ENCODE measurements at regions not wholly inside any gene's neighbourhood (a gene's known extent, or its start where the extent isn't known, plus 50 kb on each side); places are given as distances from the start of the nearest gene placed in this dataset.

- no peak overlapping the region for H3K4me3 Mint-ChIP-seq
- no peaks in the 10 kb centered on the region for H3K36me3 Mint-ChIP-seq
- H3K9me3 Mint-ChIP-seq = no peaks in the 10 kb centered on the region
- no peaks in the 10 kb centered on the region for H3K4me1 Mint-ChIP-seq
- no peak for ATAC-seq (replicated peaks)
- peaks cover 17 to 29% of the 10 kb centered on the region in 2 donors for H3K27me3 Mint-ChIP-seq
- no peak overlapping the region for H3K27ac Mint-ChIP-seq
- DNase-seq = no peak
These were observed 87.5 kb downstream of the RTL6 start for GRCh38 chr22:44410451-44410991.

GRCh38 chr22:44409974-44410316 is 88.1 kb downstream of the RTL6 start:
- no peak overlapping the region for H3K27ac Mint-ChIP-seq
- no peaks in the 10 kb centered on the region for H3K4me1 Mint-ChIP-seq
- H3K36me3 Mint-ChIP-seq = no peaks in the 10 kb centered on the region
- no peaks in the 10 kb centered on the region for H3K9me3 Mint-ChIP-seq
- no peak overlapping the region for H3K4me3 Mint-ChIP-seq
- ATAC-seq (replicated peaks) (no peak), DNase-seq (no peak)
- peaks cover 17 to 29% of the 10 kb centered on the region in 2 donors for H3K27me3 Mint-ChIP-seq

DNA sequence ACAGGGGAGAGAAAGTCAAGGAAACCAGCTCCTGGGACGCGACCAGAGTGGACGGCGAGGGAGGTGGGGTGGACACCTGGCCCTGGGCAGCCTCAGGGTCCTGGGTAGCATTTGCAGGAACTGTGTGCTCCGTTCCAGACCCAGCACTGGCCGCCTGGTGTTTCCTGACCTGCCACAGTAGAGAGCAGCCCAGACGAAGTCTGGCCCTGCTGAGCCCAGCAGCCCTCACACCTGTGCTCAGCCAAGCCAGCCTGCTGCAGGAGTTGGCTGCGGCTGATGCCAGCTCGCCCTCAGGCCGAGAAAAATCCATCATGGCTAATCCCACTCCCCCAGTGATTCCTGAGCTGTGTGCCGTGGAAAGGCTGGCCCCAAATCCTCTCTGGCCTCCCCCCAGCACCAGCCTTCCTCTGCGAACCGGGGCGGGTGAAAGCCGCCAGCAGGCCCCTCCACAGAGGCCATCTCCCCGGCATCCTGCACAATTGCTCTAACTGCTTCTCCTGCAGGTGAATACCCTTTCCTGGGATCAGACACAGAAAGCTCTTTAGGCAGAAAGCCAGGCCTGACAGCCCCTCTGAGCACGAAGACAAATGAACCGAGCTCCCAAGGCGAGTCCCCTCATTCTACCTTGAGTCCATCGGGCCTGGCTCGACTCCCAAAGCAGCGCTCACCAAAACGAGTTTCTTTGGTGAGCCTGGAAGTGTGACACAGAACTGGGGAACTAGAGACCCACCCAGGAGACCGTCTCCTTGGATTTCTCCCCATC is 88.6 kb downstream of the RTL6 start:
- ATAC-seq (replicated peaks) (no peak), DNase-seq (no peak)
- no peaks in the 10 kb centered on the region for H3K9me3 Mint-ChIP-seq
- no peak overlapping the region for H3K27ac Mint-ChIP-seq
- H3K27me3 Mint-ChIP-seq = peaks cover 13 to 29% of the 10 kb centered on the region in 2 donors
- no peak overlapping the region for H3K4me3 Mint-ChIP-seq
- H3K36me3 Mint-ChIP-seq = no peaks in the 10 kb centered on the region
- no peaks in the 10 kb centered on the region for H3K4me1 Mint-ChIP-seq

- H3K27ac Mint-ChIP-seq = no peak overlapping the region
- no peak for DNase-seq
- H3K9me3 Mint-ChIP-seq = no peaks in the 10 kb centered on the region
- no peaks in the 10 kb centered on the region for H3K4me1 Mint-ChIP-seq
- no peak overlapping the region for H3K4me3 Mint-ChIP-seq
- ATAC-seq (replicated peaks) = no peak
- no peaks in the 10 kb centered on the region for H3K36me3 Mint-ChIP-seq
- peaks cover 13 to 29% of the 10 kb centered on the region in 2 donors for H3K27me3 Mint-ChIP-seq
These were observed 89.2 kb downstream of the RTL6 start for GRCh38 chr22:44408829-44409192.

DNA sequence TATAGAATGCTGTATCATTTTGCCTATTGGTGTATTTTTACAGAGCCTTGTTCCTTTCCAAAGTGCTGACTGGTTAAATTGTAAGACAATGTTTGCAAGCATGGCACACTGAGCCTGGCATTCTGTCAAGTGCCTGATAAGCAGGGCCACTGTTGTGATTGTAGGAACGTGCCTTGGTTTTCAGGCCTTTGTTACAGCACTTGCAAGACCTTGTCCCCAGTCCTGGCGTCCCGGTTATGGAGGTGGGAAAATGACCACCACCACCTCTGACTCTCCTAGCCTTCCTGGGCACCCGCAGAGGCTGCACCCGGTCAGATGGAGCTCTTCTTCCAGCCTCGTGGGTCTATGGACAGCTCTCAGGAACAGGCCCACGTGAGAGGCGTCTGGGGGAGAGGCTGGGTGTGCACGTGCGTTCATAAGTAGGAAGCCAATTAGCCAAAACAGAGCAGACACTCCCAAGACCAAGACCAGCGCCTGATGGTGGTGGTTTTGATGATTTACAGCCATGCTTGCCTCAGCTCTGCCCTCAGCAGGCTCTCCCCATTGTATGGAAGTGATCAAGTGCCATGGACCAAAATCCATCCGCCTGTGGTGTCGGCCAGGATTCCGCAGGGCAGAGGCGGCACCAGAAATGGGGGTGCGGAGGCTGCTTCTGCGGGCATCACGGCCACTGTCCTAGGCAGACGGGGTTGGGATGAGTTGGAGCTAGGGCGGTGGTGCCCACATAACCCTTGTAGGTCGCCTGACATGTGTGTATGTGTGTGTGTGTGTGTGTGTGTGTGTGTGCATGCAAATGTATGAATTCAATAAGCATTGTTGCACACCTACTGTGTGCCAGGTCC is 89.8 kb downstream of the RTL6 start:
- Mint-ChIP-seq H3K27ac (no peak overlapping the region), H3K4me1 (no peaks in the 10 kb centered on the region), H3K27me3 (peaks cover 13 to 26% of the 10 kb centered on the region in 2 donors), H3K4me3 (no peak overlapping the region), H3K9me3 (no peaks in the 10 kb centered on the region), H3K36me3 (no peaks in the 10 kb centered on the region)
- DNase-seq (no peak), ATAC-seq (replicated peaks) (no peak)

- Mint-ChIP-seq H3K4me3 (no peak overlapping the region), H3K27ac (no peak overlapping the region), H3K27me3 (peaks cover 8 to 19% of the 10 kb centered on the region in 2 donors), H3K9me3 (no peaks in the 10 kb centered on the region), H3K36me3 (no peaks in the 10 kb centered on the region), H3K4me1 (no peaks in the 10 kb centered on the region)
- DNase-seq = no peak
- no peak for ATAC-seq (replicated peaks)
These were observed 90.7 kb downstream of the RTL6 start for GRCh38 chr22:44407171-44407986.

GRCh38 chr22:44406341-44407170 is 91.5 kb downstream of the RTL6 start:
- Mint-ChIP-seq H3K9me3 (no peaks in the 10 kb centered on the region), H3K36me3 (no peaks in the 10 kb centered on the region), H3K4me1 (no peaks in the 10 kb centered on the region), H3K4me3 (no peak overlapping the region), H3K27ac (no peak overlapping the region), H3K27me3 (peaks cover 10% of the 10 kb centered on the region in 2 donors)
- ATAC-seq (replicated peaks) = no peak
- DNase-seq = no peak

DNA sequence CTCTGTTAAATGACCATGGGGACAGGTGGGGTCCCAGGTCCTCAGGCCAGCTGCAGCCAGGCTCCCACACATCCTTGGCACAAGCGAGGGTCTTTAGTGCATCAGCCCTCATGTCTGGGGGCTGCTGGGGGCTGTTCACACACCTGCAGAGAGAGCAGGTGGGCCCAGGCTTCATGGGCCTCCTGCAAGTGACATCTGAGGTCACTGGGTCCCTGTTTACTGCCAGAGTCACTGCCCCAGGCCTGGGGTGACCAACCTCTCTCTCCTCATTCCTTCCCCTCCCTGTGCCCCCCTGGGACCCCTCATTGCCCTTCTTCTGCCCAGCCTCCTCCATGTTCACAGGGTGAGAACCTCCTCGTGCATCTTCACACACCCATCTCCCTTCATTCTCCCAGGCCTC is 92.4 kb downstream of the RTL6 start:
- ATAC-seq (replicated peaks) (no peak), DNase-seq (no peak)
- H3K4me1 Mint-ChIP-seq = no peaks in the 10 kb centered on the region
- no peaks in the 10 kb centered on the region for H3K9me3 Mint-ChIP-seq
- no peak overlapping the region for H3K4me3 Mint-ChIP-seq
- H3K27me3 Mint-ChIP-seq = peaks cover 8 to 11% of the 10 kb centered on the region in 2 donors
- no peaks in the 10 kb centered on the region for H3K36me3 Mint-ChIP-seq
- no peak overlapping the region for H3K27ac Mint-ChIP-seq

DNA sequence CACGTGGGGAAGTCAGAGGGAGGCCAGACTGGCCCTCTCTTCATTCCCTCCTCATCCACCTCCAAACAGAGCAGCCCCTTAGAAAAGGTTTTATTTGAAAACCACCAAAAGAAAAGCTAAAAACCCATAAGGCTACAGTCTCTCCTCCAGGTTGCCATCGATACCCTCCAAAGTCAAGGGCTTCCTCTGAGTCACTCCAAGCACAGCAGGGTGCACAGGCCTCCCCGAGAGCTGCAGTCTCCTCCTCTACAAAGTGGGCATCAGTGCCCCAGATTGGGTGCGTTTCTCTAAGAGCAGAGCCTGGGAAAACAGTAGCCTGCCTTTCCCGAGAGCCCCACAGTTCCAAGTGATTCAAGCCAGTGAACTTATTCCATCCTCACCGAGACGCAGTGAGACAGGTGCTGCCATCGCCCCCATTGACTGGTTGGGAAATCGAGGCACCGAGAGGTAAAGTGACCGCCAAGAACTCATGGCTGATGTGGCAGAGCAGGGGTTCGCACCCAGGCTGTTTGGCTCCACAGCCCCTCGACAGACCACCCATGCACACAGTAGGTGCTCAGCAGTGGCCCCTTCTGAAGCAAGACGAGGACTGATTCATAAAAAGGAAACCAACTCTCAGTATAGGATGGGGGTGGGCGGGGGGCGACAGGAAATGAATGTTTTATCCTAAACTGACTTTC is 91.7 kb upstream of the SHISAL1 start:
- ATAC-seq (replicated peaks) = no peak
- H3K36me3 Mint-ChIP-seq = no peaks in the 10 kb centered on the region
- no peak overlapping the region for H3K4me3 Mint-ChIP-seq
- H3K9me3 Mint-ChIP-seq = no peaks in the 10 kb centered on the region
- no peak for DNase-seq
- peaks cover 1 to 11% of the 10 kb centered on the region in 2 donors for H3K27me3 Mint-ChIP-seq
- H3K4me1 Mint-ChIP-seq = no peaks in the 10 kb centered on the region
- no peak overlapping the region for H3K27ac Mint-ChIP-seq

GRCh38 chr22:44403602-44404329 is 91.0 kb upstream of the SHISAL1 start:
- H3K27ac Mint-ChIP-seq = no peak overlapping the region
- H3K4me1 Mint-ChIP-seq = no peaks in the 10 kb centered on the region
- no peaks in the 10 kb centered on the region for H3K9me3 Mint-ChIP-seq
- H3K4me3 Mint-ChIP-seq = no peak overlapping the region
- H3K27me3 Mint-ChIP-seq = peaks cover 0 to 11% of the 10 kb centered on the region in 2 donors
- ATAC-seq (replicated peaks) = no peak
- no peak for DNase-seq
- H3K36me3 Mint-ChIP-seq = no peaks in the 10 kb centered on the region

- Mint-ChIP-seq H3K27me3 (peaks cover 0 to 11% of the 10 kb centered on the region in 2 donors), H3K4me1 (no peaks in the 10 kb centered on the region), H3K9me3 (no peaks in the 10 kb centered on the region), H3K4me3 (no peak overlapping the region), H3K36me3 (no peaks in the 10 kb centered on the region), H3K27ac (no peak overlapping the region)
- ATAC-seq (replicated peaks) (no peak), DNase-seq (no peak)
These were observed 90.4 kb upstream of the SHISAL1 start for GRCh38 chr22:44403166-44403565.

DNA sequence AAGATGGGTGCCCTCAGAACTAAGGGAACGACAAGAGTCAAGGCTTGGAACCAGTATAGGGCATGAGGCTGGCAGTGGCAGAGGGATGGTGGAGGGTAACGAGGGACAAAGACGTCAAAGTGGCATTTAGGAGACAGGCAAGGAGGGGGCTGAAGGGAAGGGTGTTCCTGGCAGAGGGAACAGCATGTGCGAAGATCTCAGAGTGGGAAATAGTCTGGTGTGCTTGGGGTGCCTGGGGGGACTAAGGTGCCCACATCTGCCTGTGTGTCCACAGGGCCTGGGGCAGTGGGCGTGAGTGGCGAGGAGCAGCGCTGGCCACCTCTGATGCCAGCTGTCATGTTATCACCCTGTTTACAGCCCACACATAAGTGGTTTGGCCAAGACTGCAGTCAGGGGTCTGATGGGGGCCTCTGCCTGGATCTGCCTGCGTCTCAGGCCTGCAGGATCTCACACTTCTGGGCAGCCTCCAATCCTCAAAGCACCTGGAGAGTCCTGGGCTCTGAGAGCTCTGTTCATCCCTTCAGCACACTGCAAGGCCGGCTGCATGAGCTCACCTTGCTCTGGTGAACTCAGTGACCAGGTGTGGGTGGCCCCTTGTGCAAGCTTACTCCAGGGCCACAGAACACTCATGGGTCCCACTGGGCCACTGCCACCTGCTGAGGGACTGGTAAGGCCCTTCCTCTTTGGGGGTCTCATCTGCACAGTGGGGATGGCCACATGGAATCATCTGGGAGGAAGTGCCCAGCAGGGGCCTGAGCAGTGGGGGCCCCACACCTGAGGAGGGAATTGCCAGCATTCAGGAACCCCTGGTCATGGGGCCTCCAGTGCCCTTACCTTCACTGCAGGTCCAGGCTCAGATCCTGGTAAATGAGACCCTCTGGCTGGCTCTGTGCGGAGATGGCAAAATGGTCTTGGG is 89.7 kb upstream of the SHISAL1 start:
- H3K27ac Mint-ChIP-seq = no peak overlapping the region
- no peaks in the 10 kb centered on the region for H3K36me3 Mint-ChIP-seq
- no peak overlapping the region for H3K4me3 Mint-ChIP-seq
- DNase-seq (no peak), ATAC-seq (replicated peaks) (no peak)
- peaks cover 4 to 11% of the 10 kb centered on the region in 2 donors for H3K27me3 Mint-ChIP-seq
- H3K4me1 Mint-ChIP-seq = no peaks in the 10 kb centered on the region
- no peaks in the 10 kb centered on the region for H3K9me3 Mint-ChIP-seq
